NCI-H524 (cell line): ENCODE measurements at regions not wholly inside any gene's neighbourhood (a gene's known extent, or its start where the extent isn't known, plus 50 kb on each side); places are given as distances from the start of the nearest gene placed in this dataset.

Source experiments
- DNase-seq, 2 experiments: peaks; one replicate each; lab custom pipeline; 2025; lab: John Stamatoyannopoulos, UW

- DNase-seq, result no peak
Measured at GRCh38 chr3:146308682-146309081, 57.8 kb upstream of the PLSCR4 start.

GRCh38 chr3:146308222-146308621 is 57.3 kb upstream of the PLSCR4 start:
- DNase-seq, result no peak

- DNase-seq, result no peak
Measured at GRCh38 chr3:146307456-146307725, 56.5 kb upstream of the PLSCR4 start.

- no peak for DNase-seq
Measured at GRCh38 chr3:146306656-146307455, 56.0 kb upstream of the PLSCR4 start.

- DNase-seq, result no peak
Measured at GRCh38 chr3:146305808-146306423, 55.0 kb upstream of the PLSCR4 start.

- DNase-seq, result no peak
Measured at GRCh38 chr3:146300768-146301167, 49.9 kb upstream of the PLSCR4 start.
